NB4 (cell line): ENCODE measurements at regions not wholly inside any gene's neighbourhood (a gene's known extent, or its start where the extent isn't known, plus 50 kb on each side); places are given as distances from the start of the nearest gene placed in this dataset.

Source experiments
- MYC ChIP-seq: IDR thresholded peaks from 2 replicates; pipeline ENCODE4 v1.6.1; 2011; ENCODE audit warnings: low read depth, low read length
- TF ChIP-seq, protein P1 (sequence below): IDR thresholded peaks from one replicate; pipeline ENCODE4 v1.5.1; 2012; ENCODE audit warnings: low read depth, low read length

DNA sequence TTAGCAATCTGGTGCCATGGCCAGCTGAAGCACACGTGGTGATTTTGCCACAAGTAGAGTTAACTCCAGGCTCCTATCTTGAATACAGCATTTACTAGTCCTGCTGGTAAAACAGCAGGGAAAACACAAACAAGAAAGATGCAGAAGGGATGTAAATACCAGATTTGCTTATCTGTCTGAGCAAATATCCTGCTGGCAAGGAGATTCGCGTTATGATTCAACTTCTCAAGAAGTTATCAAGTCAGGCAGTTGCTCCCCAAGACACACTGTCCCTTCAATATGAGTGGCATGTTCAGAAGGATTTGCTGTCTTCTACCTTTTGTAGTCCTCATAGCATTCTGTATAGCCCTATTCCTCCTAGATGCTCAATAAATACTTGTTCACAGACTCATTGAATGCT lies 171.2 kb upstream of the EGLN3 start:
- TF ChIP-seq, protein P1, sequence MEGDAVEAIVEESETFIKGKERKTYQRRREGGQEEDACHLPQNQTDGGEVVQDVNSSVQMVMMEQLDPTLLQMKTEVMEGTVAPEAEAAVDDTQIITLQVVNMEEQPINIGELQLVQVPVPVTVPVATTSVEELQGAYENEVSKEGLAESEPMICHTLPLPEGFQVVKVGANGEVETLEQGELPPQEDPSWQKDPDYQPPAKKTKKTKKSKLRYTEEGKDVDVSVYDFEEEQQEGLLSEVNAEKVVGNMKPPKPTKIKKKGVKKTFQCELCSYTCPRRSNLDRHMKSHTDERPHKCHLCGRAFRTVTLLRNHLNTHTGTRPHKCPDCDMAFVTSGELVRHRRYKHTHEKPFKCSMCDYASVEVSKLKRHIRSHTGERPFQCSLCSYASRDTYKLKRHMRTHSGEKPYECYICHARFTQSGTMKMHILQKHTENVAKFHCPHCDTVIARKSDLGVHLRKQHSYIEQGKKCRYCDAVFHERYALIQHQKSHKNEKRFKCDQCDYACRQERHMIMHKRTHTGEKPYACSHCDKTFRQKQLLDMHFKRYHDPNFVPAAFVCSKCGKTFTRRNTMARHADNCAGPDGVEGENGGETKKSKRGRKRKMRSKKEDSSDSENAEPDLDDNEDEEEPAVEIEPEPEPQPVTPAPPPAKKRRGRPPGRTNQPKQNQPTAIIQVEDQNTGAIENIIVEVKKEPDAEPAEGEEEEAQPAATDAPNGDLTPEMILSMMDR, result no peak
- TF ChIP-seq MYC, result no peak
